NCI-H146 (cell line): ENCODE measurements at regions not wholly inside any gene's neighbourhood (a gene's known extent, or its start where the extent isn't known, plus 50 kb on each side); places are given as distances from the start of the nearest gene placed in this dataset.
A peak's percentile ranks its signal among the peaks of the same experiment; 100 is the strongest.
"Not testable (repeated sequence)": the region's sequence is repeated elsewhere in the genome, so short reads cannot be mapped to it uniquely, and the experiment has no call there.

Experiments used
- DNase-seq: peaks from one replicate; lab custom pipeline; 2025; lab: John Stamatoyannopoulos, UW

GRCh38 chr2:14828223-14828622 lies 195.7 kb downstream of the LRATD1 start:
- DNase-seq, result no peak

DNA sequence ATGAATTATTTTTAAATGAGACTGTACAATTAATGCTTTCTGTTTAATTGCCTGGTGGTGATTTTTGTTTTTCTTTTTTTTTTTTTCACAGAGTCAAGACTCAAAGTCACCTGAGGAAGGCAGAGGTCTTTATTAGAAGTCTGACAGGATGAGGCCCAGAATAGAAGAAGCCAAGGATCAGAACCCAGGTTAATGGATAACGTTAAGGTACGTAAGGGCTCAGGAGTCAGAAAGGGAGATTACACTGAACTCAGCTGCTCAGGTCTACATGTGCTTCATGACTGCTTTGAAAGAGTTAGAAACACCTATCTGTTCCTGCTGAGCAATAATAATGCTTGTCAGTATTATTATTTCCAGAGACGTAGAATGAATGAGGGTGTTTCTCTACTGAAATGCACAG lies 196.5 kb downstream of the LRATD1 start:
- no peak for DNase-seq

DNA sequence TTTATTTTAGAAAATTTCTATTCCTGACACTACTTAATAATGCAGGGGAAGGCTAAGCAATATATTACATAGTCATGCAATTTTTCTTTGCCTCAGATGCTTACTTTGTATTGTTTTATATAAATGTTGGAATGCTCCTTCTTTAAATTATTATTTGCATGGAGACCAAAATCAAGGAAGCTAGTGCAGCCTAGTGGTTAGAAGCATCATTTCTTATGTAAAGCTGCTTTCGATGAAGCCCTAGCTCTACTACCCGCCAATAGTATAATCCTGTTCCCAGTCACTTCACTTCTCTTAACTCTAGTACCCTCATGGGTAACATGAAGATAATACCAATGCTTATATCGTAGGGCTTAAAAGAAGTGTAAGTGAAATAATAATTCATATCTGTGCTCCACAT lies 198.9 kb downstream of the LRATD1 start:
- DNase-seq, result no peak

- DNase-seq, result no peak
Measured at GRCh38 chr2:14843507-14844204, 211.1 kb downstream of the LRATD1 start.

GRCh38 chr2:14855751-14856150 lies 223.2 kb downstream of the LRATD1 start:
- DNase-seq, result no peak

DNA sequence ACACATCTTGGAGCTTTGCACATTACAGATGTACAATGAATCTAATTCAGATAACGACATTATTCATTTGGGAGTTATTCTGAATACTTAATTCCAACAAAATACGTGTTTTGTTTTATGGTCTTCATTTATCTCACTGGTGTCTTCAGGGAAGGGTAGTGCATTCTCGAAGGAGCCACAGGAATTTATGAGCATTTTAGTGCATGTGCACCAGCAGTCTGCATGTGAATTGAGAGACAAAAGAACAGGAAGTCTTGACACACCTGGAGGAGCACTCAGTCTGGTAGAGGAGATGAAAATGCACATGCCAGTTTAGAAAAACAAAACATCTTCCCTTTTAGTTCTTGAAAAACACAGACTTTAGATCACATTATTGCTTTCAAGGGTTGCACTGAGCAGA lies 228.7 kb downstream of the LRATD1 start:
- no peak for DNase-seq

DNA sequence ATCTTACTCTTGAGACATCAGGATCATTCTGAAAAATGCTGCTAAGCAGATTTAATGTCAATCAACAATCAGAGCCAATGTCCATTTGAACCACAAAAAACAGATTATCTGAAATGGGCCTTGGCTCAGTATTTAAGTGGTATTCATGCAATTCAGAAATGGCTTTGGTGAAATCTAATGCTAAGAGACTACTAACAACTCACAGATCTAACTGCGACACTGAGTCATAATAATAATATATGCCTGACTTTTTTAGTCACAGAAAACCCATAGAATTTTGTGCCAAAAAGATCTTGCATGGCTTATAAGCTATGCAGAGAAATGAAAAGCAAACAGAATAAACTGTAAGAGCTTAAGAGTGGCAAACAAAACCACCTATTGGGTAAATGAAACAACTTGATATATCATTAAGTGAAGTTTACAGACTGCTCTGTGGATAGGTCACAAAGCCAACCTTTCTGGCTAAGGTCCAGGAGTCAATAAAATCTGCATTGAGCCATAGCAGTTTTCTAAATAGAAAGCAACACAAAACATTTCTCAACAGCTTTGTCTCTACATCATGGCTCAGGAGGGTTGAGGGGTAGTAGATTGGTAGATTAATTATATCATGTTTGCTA lies 234.3 kb downstream of the LRATD1 start:
- DNase-seq, result peak; percentile 36

GRCh38 chr2:14867853-14868252 lies 235.3 kb downstream of the LRATD1 start:
- DNase-seq, result no peak

DNA sequence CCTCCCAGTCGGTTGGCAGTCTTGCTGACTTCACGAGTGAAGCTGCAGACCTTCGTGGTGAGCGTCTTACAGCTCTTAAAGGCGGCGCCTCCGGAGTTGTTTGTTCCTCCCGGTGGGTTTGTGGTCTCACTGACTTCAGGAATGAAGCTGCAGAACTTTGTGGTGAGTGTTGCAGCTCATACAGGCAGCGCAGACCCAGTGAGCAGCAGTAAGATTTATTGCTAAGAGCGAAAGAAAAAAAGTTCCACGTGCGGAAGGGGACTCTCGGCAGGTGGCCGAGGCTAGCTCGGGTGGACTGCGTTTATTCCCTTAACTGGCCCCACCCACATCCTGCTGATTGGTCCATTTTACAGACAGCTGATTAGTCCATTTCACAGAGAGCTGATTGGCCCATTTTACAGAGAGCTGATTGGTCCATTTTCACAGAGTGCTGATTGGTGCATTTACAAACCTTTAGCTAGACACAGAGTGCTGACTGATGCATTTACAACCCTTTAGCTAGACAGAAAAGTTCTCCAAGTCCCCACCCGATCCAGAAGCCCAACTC lies 240.3 kb downstream of the LRATD1 start:
- DNase-seq, result no peak

DNA sequence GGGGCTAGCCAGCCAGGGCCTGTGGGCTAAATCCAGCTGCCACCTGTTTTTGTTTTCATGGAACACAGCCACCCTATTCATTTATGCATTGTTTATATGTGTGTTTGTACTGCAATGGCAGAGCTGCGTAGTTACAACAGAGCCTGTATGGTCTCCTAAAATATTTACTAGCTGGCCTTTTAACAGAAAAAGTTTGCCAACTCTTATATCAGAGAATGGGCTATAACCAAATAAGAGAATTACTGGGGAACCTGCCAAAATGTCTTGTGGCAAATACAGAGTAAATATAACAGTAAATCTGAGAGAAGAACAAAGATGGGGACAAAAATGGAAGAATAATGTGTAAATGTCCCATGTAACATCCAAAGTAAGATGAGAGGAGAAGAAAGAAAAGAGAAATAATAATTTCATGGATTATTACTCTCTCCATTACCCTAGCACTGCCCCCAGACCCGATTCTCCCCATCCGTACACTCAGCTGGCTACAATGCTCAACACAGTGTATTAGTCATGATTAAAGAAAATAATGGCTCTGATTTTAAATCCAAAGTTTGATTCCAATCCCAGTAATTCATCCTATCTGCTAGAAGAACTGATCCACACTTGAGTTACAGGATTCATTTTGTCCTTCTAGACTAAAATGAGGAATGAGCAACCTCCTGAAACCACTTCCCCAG lies 249.3 kb downstream of the LRATD1 start:
- no peak for DNase-seq

- no peak for DNase-seq
Measured at GRCh38 chr2:14884651-14885050, 252.1 kb downstream of the LRATD1 start.

- no peak for DNase-seq
Measured at GRCh38 chr2:14891546-14891945, 259.0 kb downstream of the LRATD1 start.

- DNase-seq, result no peak
Measured at GRCh38 chr2:14896330-14897030, 264.0 kb downstream of the LRATD1 start.

- DNase-seq, result no peak
Measured at GRCh38 chr2:14899621-14900414, 267.3 kb downstream of the LRATD1 start.

GRCh38 chr2:14901737-14902136 lies 269.2 kb downstream of the LRATD1 start:
- DNase-seq, result no peak

DNA sequence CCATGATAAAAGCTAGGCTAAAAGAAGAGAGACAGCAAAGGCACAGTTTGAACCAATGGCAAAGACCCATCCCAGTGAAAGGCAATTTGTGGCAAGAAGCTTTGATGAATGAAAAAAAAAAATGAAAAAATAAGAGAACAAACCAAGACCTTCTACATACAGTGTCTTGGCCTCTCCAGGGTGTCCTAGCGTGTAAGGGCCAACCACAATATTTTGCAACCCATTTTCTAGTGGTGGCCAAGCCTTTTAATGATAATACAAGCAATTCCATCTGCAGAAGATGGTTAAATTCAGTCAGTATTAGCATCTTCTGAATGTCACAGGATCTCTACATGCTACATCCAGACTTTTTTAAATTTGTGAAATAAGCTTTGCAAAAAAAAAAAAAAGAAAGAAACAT lies 270.4 kb downstream of the LRATD1 start:
- DNase-seq, result no peak

DNA sequence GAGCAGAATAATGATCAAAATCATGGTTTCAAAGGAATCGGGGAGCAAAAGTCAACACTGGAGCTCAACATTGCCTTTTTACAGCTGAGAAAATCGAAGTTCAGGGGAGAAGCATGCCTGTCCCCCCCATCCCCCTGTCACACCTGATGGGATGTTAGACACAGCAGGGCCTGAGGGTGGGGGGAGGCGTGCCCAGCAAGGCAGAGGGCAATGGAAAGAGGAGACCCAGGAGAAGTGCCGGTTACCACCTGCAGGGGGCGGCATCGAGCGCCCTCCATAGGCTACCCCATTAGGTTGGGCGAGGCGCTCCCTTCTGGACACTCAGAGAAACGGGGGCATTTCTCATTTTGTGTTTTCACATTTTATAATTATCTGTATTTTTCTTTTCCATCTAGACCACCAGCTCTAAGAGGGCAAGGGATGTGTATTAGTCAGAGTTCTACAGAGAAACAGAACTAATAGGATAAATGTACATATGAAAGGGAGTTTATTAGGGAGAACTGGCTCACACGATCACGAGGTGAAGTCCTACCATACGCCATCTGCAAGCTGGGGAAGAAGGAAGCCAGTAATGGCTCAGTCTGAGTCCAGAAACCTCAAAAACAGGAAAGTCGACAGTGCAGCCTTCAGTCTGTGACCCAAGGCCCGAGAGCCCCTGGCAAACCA lies 271.3 kb downstream of the LRATD1 start:
- DNase-seq, result peak; percentile 47

DNA sequence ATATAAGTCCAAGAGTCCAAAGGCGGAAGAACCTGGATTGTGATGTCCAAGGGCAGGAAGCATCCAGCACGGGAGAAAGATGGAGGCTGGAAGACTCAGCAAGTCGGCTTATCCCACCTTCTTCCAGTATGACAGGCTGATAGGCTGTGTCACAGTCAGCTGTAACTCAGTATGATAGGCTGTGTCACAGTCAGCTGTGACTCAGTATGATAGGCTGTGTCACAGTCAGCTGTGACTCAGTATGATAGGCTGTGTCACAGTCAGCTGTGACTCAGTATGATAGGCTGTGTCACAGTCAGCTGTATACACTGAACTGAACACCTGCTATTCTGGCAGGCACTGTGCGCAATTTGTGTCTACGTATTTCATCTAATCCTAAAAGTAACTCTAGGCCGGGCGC lies 271.9 kb downstream of the LRATD1 start:
- DNase-seq, result not testable (repeated sequence)

GRCh38 chr2:14905571-14905970 lies 273.1 kb downstream of the LRATD1 start:
- DNase-seq, result no peak

DNA sequence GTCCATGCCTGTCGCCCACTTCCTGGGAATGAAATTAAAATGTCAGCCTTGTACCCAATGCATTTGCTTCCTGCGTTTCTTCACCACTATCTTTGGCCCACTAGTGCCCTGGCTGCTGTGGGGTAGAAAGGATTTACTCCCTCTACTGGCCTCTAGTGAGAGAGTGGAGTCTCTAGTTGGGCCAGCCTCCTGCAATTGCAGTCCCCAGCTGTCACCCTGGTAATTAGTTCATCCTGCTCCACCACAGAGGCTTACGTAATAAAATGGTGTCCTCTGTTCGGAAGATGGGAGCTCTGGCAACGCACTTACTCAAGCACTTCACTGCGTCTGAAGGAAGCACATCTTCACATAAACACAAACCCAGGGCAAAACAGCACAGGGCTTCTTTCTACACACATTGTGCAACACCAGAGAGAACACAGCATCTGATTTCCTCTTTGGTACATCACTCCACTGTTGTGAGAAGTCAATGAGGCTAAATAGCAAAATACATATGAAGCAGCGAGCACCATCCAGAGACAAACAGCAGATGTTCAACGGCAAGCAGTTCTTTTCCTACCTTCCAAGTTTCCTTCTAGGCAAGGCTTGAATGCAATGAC lies 274.6 kb downstream of the LRATD1 start:
- DNase-seq, result peak; percentile 57

DNA sequence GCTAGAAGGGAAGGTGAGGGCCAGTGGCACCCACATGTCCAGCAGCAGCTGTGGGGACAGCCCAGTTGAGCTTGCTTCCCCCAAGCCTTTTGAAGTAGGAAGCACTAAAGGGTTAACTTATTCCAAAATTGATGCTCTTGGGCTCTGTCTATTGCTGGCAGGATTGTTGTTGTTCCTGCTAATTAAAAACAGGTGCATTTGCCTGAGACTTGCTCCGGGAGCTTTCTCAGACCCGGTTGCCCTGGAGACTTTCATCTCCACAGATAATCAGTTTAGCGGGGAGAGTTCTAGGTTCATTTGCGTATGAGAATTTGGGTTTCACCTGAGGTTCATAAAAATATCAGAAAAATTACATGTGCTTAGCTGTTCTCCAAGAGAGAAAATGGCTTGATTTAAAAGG lies 277.3 kb downstream of the LRATD1 start:
- peak; percentile 16 for DNase-seq
